RWPE1 (cell line): ENCODE measurements at regions not wholly inside any gene's neighbourhood (a gene's known extent, or its start where the extent isn't known, plus 50 kb on each side); places are given as distances from the start of the nearest gene placed in this dataset.

Source experiments
- CTCF ChIA-PET: fragments of 350-600 bp; sonication (Branson Sonifier 250); formaldehyde crosslinking; extraction: SDS; loops from one replicate; lab custom pipeline; 2021; lab: Yijun Ruan, JAX
- POLR2A ChIA-PET: fragments of 400-600 bp; formaldehyde crosslinking; extraction: SDS; loops from one replicate; lab custom pipeline; 2020; ENCODE audit warnings: antibody characterized with exemption; ENCODE audit not compliant: low non-redundant PET; lab: Yijun Ruan, JAX
- DNase-seq: peaks from one replicate; pipeline ENCODE4 v3.0.0; 2012; ENCODE audit warnings: low spot score
- H3K27ac ChIP-seq: fragments of 450-650 bp; 2 replicates; pipeline ENCODE4 v1.5.1; 2017
- TF ChIP-seq, protein P1 (sequence below): fragments of 450-650 bp; conservative IDR thresholded peaks from 2 replicates; pipeline ENCODE4 v1.5.1; 2017; ENCODE audit warnings: low read depth, mild to moderate bottlenecking

DNA sequence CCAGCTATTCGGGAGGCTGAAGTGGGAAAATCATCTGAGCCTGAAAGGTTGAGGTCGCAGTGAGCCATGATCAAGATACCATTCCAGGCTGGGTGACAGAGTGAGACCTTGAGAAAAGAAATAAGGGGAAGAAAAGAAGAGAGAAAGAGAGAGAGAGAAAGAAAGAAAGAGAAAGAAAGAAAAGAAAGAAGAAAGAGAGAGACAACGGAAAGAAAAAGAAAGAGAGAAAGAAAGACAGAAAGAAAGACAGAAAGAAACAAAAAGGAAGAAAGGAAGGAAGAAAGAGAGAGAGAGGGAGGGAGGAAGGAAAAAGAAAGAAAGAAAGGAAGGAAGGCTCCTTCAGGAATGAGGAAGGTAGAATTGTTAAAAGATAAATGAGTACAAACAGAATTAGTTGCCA lies 84.5 kb downstream of the RPL22L1 start:
- CTCF ChIA-PET: interaction anchor here (1.0 kb wide), 1 partner anchor 24 kb away, joined by 3 read pairs; no protein-coding TSS in a partner anchor
- POLR2A ChIA-PET: no interaction called here
- TF ChIP-seq, protein P1, sequence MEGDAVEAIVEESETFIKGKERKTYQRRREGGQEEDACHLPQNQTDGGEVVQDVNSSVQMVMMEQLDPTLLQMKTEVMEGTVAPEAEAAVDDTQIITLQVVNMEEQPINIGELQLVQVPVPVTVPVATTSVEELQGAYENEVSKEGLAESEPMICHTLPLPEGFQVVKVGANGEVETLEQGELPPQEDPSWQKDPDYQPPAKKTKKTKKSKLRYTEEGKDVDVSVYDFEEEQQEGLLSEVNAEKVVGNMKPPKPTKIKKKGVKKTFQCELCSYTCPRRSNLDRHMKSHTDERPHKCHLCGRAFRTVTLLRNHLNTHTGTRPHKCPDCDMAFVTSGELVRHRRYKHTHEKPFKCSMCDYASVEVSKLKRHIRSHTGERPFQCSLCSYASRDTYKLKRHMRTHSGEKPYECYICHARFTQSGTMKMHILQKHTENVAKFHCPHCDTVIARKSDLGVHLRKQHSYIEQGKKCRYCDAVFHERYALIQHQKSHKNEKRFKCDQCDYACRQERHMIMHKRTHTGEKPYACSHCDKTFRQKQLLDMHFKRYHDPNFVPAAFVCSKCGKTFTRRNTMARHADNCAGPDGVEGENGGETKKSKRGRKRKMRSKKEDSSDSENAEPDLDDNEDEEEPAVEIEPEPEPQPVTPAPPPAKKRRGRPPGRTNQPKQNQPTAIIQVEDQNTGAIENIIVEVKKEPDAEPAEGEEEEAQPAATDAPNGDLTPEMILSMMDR: no peak
- no peak overlapping the region for H3K27ac ChIP-seq
- no peak for DNase-seq

DNA sequence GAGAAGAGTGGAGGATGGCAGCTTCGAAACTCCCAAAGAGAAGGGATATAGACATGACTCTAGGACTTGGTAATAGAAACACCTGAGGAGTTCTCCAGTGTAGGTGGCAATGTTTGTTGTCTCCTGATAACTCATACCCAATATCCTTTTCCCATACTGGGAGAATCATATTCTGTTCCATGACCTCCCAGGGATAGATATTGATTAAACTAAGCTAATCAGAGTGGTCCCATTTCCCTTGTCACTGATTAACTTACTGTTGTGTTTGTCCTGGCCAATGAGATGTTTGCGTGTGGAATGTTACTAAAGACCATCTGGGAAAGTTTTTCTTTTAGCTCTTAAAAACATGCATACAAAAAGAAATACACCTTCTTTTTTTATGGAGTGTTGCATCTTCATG lies 85.6 kb downstream of the RPL22L1 start:
- no peak overlapping the region for H3K27ac ChIP-seq
- CTCF ChIA-PET: interaction anchor here (1.0 kb wide), 1 partner anchor 25 kb away, joined by 3 read pairs; no protein-coding TSS in a partner anchor
- TF ChIP-seq, protein P1: no peak
- POLR2A ChIA-PET: no interaction called here
- no peak for DNase-seq

DNA sequence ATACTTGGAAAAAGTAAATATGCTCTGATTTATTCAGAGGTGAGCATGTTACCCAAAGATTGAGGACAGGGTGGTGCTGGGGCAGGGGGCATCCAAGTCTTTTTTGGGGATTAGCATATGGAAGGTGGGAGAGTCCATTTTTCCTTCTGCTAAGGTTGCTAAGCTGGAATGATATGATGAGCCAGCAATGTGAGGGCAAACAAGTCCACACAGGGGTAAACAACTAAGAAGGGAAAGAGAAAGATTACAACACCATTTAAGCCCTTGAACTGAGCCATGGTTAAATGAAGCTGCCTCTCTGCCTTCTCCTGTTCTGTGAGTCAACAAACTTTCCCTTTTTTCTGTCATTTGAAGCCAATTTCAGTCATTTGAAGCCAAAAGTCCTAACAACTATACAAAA lies 89.0 kb downstream of the RPL22L1 start:
- ChIA-PET POLR2A (no interaction called here), CTCF (interaction anchor here (0.7 kb wide), 2 partner anchors 8 to 27 kb away, joined by 3 to 5 read pairs; no protein-coding TSS in a partner anchor)

DNA sequence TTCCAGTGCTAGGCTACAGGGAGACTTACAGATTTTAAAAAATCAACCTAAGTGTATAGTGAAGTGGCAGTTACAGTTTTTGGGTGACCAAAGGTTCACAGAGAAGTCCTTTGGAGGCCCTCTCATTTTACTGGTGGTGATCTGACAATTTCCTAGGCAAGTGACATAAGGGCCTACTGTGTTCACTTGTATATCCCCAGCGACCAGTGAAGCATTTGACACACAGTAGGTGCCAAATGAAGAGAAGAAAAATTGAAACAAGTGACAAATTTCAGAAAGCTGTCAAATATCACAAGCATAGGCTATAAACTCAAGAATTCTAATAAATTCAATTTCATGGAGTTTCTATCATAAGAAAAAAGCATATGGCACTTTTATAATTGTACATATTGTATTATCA lies 89.5 kb downstream of the RPL22L1 start:
- CTCF ChIA-PET: interaction anchor here (0.7 kb wide), 1 partner anchor 8 kb away, joined by 5 read pairs; no protein-coding TSS in a partner anchor
- POLR2A ChIA-PET: no interaction called here
- TF ChIP-seq, protein P1: no peak
- DNase-seq: no peak
- H3K27ac ChIP-seq: no peak overlapping the region

More for the DNA sequence above, 89.0 kb downstream of the RPL22L1 start:
- no peak overlapping the region for H3K27ac ChIP-seq
- peak; percentile 8 for DNase-seq
- TF ChIP-seq, protein P1: no peak

DNA sequence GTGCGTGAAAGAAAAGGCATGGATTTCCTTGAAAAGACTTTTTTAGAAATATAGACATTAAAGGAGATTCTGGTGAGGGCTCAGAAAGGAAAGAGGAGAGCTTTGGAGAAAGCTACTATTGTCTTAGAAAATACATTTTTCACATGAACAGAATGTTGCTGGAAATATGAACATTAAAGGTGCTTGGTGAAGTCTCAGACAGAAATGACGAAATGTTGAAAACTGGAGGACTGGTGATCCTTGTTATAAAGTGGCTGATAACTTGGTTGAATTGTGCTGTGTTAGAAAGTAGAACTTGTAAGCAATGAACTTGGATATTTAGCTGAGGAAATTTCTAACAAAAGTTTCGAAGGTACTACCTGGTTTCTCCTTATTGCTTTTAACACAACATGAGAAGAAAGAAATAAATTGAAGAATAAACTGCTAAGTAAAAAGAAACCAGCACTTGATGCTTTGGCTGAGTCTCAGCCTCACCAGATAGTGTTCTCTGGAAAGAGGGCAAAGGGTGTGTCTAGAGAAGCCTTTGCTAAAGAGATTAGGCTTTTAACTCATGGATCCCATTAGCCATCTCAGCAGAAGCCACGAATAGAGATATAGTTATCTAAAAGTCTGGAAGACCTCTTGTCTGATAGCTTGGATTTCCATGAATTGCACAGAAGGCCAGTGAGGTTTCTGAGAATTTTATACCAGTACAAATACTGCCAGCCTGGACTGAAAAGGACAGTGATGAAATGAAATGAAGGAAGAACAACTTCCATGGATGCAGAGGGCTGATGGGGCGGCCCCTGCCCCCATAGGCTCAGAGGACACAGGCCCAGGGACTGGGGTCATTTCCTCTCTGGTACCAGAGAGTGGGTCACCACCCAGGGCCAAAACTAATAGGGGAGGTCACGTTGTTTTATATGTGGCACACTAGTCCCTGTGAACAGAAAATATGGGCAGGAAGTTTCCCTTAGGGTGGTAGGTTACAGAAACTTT lies 91.5 kb downstream of the RPL22L1 start:
- DNase-seq: no peak
- POLR2A ChIA-PET: no interaction called here
- no peak overlapping the region for H3K27ac ChIP-seq
- CTCF ChIA-PET: no interaction called here
- TF ChIP-seq, protein P1: no peak

DNA sequence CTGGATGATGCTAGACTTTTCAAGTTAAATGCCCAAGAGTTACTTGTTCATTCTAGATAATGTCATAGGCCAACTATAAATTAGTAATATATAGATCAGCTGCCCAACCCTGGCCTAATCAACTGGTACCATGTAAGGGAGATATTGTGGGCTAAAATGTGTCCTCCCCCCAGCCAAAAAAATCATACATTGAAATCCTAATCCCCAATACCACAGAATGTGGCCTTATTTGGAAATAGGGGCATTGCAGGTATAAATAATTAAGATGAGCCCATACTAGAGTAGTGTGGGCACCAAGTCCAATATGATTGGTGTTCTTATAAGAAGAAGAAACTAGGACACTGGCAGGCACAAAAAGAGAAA lies 92.5 kb downstream of the RPL22L1 start:
- ChIA-PET CTCF (no interaction called here), POLR2A (no interaction called here)
- no peak for DNase-seq
- TF ChIP-seq, protein P1: no peak
- H3K27ac ChIP-seq: no peak overlapping the region
